Mesenchymal stem cell (in vitro differentiated cells and primary cell): ENCODE measurements at regions not wholly inside any gene's neighbourhood (a gene's known extent, or its start where the extent isn't known, plus 50 kb on each side); places are given as distances from the start of the nearest gene placed in this dataset.

Experiments
- DNase-seq: peaks from one replicate; pipeline ENCODE4 v3.0.0-alpha.2; 2013
- H2AFZ ChIP-seq: one replicate; pipeline ENCODE4 v1.6.1; 2013; ENCODE audit warnings: low read depth, mild to moderate bottlenecking, control low read depth, inconsistent platforms, low read length, moderate library complexity
- H2AK5ac ChIP-seq: 2 replicates; pipeline ENCODE4 v1.6.1; 2013; ENCODE audit warnings: low read length, moderate library complexity, mild to moderate bottlenecking, inconsistent platforms; ENCODE audit not compliant: severe bottlenecking
- H2BK120ac ChIP-seq: one replicate; pipeline ENCODE4 v1.6.1; 2013; ENCODE audit warnings: low read depth, mild to moderate bottlenecking, inconsistent platforms, low read length, moderate library complexity
- H2BK12ac ChIP-seq, 2 experiments: one replicate each; pipeline ENCODE4 v1.6.1; 2013; ENCODE audit warnings: inconsistent platforms in 2 of 2, low read length in 2 of 2, mild to moderate bottlenecking in 2 of 2, moderate library complexity in 2 of 2, control low read depth in 1 of 2
- H2BK15ac ChIP-seq: one replicate; pipeline ENCODE4 v1.6.1; 2013; ENCODE audit warnings: mild to moderate bottlenecking, low read depth, inconsistent platforms; ENCODE audit not compliant: poor library complexity, severe bottlenecking
- H2BK5ac ChIP-seq: 2 replicates; pipeline ENCODE4 v1.6.1; 2013; ENCODE audit warnings: low read depth, mild to moderate bottlenecking, low read length, control low read depth, inconsistent platforms; ENCODE audit not compliant: poor library complexity, severe bottlenecking
- H3K14ac ChIP-seq, 2 experiments: one replicate each; pipeline ENCODE4 v1.6.1; 2013; ENCODE audit warnings: inconsistent platforms in 2 of 2, low read length in 2 of 2, control low read depth in 1 of 2, mild to moderate bottlenecking in 1 of 2, moderate library complexity in 1 of 2
- H3K18ac ChIP-seq, 2 experiments: one replicate each; pipeline ENCODE4 v1.6.1; 2013; ENCODE audit warnings: inconsistent platforms in 2 of 2, low read length in 2 of 2, control low read depth in 1 of 2, low read depth in 1 of 2, mild to moderate bottlenecking in 1 of 2
- H3K23ac ChIP-seq, 2 experiments: one replicate each; pipeline ENCODE4 v1.6.1; 2013; ENCODE audit warnings: inconsistent platforms in 2 of 2, low read length in 2 of 2, mild to moderate bottlenecking in 2 of 2, moderate library complexity in 2 of 2, control low read depth in 1 of 2
- H3K27ac ChIP-seq: 2 replicates; pipeline ENCODE4 v1.5.1; 2013; ENCODE audit warnings: mild to moderate bottlenecking, moderate library complexity, low read length, control low read depth, inconsistent platforms; ENCODE audit not compliant: poor library complexity, severe bottlenecking
- H3K27me3 ChIP-seq, 2 experiments: 2 replicates each; pipeline versions ENCODE4 v1.6.1 to v1.7.0; 2013; ENCODE audit warnings: low read length in 2 of 2, mild to moderate bottlenecking in 2 of 2, moderate library complexity in 2 of 2, control low read depth in 1 of 2, inconsistent platforms in 1 of 2; ENCODE audit not compliant: control insufficient read depth in 1 of 2, insufficient read depth in 1 of 2
- H3K36me3 ChIP-seq, 2 experiments: 2 replicates each; pipeline versions ENCODE4 v1.6.1 to v1.7.0; 2013; ENCODE audit warnings: low read length in 2 of 2, control low read depth in 1 of 2, inconsistent platforms in 1 of 2, low read depth in 1 of 2, mild to moderate bottlenecking in 1 of 2; ENCODE audit not compliant: insufficient read depth in 2 of 2, control insufficient read depth in 1 of 2
- H3K4ac ChIP-seq, 2 experiments: one replicate each; pipeline ENCODE4 v1.6.1; 2013; ENCODE audit warnings: inconsistent platforms in 2 of 2, low read length in 2 of 2, mild to moderate bottlenecking in 2 of 2, moderate library complexity in 2 of 2, control low read depth in 1 of 2, low read depth in 1 of 2
- H3K4me1 ChIP-seq: 2 replicates; pipeline ENCODE4 v1.6.1; 2013; ENCODE audit warnings: low read depth, low read length, control low read depth; ENCODE audit not compliant: control insufficient read depth, insufficient read depth
- H3K4me2 ChIP-seq: 2 replicates; pipeline ENCODE4 v1.6.1; 2013; ENCODE audit warnings: low read length, mild to moderate bottlenecking, inconsistent platforms; ENCODE audit not compliant: poor library complexity, severe bottlenecking
- H3K4me3 ChIP-seq, 2 experiments: 2 replicates each; pipeline versions ENCODE4 v1.5.1 to v1.7.0; 2013; ENCODE audit warnings: low read length in 2 of 2, mild to moderate bottlenecking in 2 of 2, control low read depth in 1 of 2, low read depth in 1 of 2; ENCODE audit not compliant: insufficient read depth in 1 of 2
- H3K79me1 ChIP-seq: replicated peaks from 2 replicates; pipeline ENCODE4 v1.6.1; 2013; ENCODE audit warnings: mild to moderate bottlenecking, control low read depth, low read length, inconsistent platforms; ENCODE audit not compliant: poor library complexity, severe bottlenecking
- H3K9ac ChIP-seq: 2 replicates; pipeline ENCODE4 v1.7.0; 2013; ENCODE audit warnings: mild to moderate bottlenecking, low read length, moderate library complexity
- H3K9me3 ChIP-seq: 2 replicates; pipeline ENCODE4 v1.7.0; 2013; ENCODE audit warnings: mild to moderate bottlenecking, low read length; ENCODE audit not compliant: control insufficient read depth
- H4K8ac ChIP-seq: one replicate; pipeline ENCODE4 v1.6.1; 2013; ENCODE audit warnings: inconsistent platforms, mild to moderate bottlenecking, low read length, moderate library complexity
- H4K91ac ChIP-seq: one replicate; pipeline ENCODE4 v1.6.1; 2013; ENCODE audit warnings: mild to moderate bottlenecking, low read length, inconsistent platforms
- WGBS: methylation state at CpG from one replicate; pipeline ENCODE4 v1.1.7; 2013; ENCODE audit warnings: mixed read lengths; 5-methylcytosine and 5-hydroxymethylcytosine counted together

- Histone ChIP-seq H3K23ac (no peak overlapping the region), H4K8ac (no peak overlapping the region), H3K4me3 (no peak overlapping the region), H3K36me3 (no peaks in the 10 kb centered on the region), H3K14ac (no peak overlapping the region), H2BK12ac (no peak overlapping the region), H3K4me1 (no peaks in the 10 kb centered on the region), H3K4ac (no peak overlapping the region), H3K27ac (no peak overlapping the region), H3K4me2 (no peak overlapping the region), H3K79me1 (no peaks in the 10 kb centered on the region), H4K91ac (no peak overlapping the region), H2BK5ac (no peak overlapping the region), H3K9me3 (no peaks in the 10 kb centered on the region), H3K27me3 (no peaks in the 10 kb centered on the region), H3K9ac (no peak overlapping the region), H2BK120ac (no peak overlapping the region), H2BK15ac (no peak overlapping the region), H3K18ac (no peak overlapping the region), H2AFZ (no peak overlapping the region), H2AK5ac (no peak overlapping the region)
- no peak for DNase-seq
- 88% methylated on average over 9 of the region's 9 CpGs for WGBS
These were observed 849.5 kb downstream of the MAFB start for GRCh38 chr20:39839399-39840119.

- H3K27me3 ChIP-seq = no peaks in the 10 kb centered on the region
- H3K4me3 ChIP-seq = no peak overlapping the region
- H3K18ac ChIP-seq = no peak overlapping the region
- H3K4ac ChIP-seq = no peak overlapping the region
- H3K36me3 ChIP-seq = no peaks in the 10 kb centered on the region
- H3K9me3 ChIP-seq = no peaks in the 10 kb centered on the region
- H4K91ac ChIP-seq = no peak overlapping the region
- 82% methylated on average over 3 of the region's 3 CpGs for WGBS
- H3K14ac ChIP-seq = no peak overlapping the region
- H2BK120ac ChIP-seq = no peak overlapping the region
- H4K8ac ChIP-seq = no peak overlapping the region
- no peak overlapping the region for H3K4me2 ChIP-seq
- H2BK12ac ChIP-seq = no peak overlapping the region
- no peak overlapping the region for H2AFZ ChIP-seq
- no peak for DNase-seq
- no peak overlapping the region for H3K27ac ChIP-seq
- H2AK5ac ChIP-seq = no peak overlapping the region
- no peak overlapping the region for H3K9ac ChIP-seq
- no peak overlapping the region for H2BK5ac ChIP-seq
- H3K79me1 ChIP-seq = no peaks in the 10 kb centered on the region
- no peaks in the 10 kb centered on the region for H3K4me1 ChIP-seq
- no peak overlapping the region for H3K23ac ChIP-seq
- no peak overlapping the region for H2BK15ac ChIP-seq
These were observed 851.5 kb downstream of the MAFB start for GRCh38 chr20:39837561-39837960.

DNA sequence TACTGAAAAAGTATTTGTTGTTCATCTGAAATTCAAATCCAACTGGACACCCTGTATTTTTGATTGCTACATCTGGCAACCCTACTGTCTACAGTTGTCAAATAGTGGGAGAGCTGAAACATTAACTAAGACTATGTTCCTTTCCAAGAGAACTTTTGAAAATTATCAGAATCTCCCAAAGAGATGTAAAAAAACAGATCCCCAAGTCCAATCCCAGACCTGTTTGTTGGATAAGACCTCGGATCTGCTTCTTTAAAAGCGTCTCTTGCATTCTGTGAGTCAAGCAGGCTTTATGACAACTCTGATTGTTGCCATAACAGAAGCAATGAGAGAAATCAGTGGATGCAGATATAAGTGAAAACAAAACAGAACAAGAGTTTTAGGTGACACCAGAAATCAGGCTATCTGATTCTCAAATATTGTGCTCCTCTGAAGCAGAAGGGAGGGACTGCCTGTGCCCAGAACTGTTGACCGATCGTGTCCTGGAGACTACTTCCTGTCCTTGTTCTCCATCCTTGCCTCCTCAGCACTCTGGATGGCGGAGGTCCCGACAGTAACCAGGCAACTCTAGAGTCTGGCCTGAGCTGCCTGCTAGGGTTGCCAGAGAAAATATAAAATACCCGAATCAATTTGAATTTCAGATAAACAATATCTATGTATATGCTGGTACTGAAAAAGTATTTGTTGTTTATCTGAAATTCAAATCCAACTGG, 853.8 kb downstream of the MAFB start:
- H3K4me2 ChIP-seq = no peak overlapping the region
- peak overlapping the region; percentile 70 for H3K9ac ChIP-seq
- no peak overlapping the region for H3K18ac ChIP-seq
- H2BK5ac ChIP-seq = no peak overlapping the region
- WGBS = 81% methylated on average over 4 of the region's 7 CpGs
- no peak overlapping the region for H4K91ac ChIP-seq
- H3K27ac ChIP-seq = no peak overlapping the region
- H2BK12ac ChIP-seq = no peak overlapping the region
- no peak overlapping the region for H2AK5ac ChIP-seq
- H3K36me3 ChIP-seq = no peaks in the 10 kb centered on the region
- H3K27me3 ChIP-seq = peaks cover 0 to 3% of the 10 kb centered on the region in 2 experiments
- H3K79me1 ChIP-seq = no peaks in the 10 kb centered on the region
- peak overlapping the region in 1 of 2 experiments; percentile 3 for H3K14ac ChIP-seq
- no peak overlapping the region for H4K8ac ChIP-seq
- DNase-seq = no peak
- H3K4me1 ChIP-seq = no peaks in the 10 kb centered on the region
- H2BK15ac ChIP-seq = no peak overlapping the region
- H2BK120ac ChIP-seq = no peak overlapping the region
- H3K4me3 ChIP-seq = peak overlapping the region in 1 of 2 experiments; percentile 45
- H3K9me3 ChIP-seq = no peaks in the 10 kb centered on the region
- no peak overlapping the region for H2AFZ ChIP-seq
- H3K23ac ChIP-seq = no peak overlapping the region
- H3K4ac ChIP-seq = no peak overlapping the region

GRCh38 chr20:39830903-39831302, 858.1 kb downstream of the MAFB start:
- Histone ChIP-seq H3K27me3 (peaks cover 0 to 22% of the 10 kb centered on the region in 2 experiments), H2AK5ac (no peak overlapping the region), H3K9me3 (no peaks in the 10 kb centered on the region), H3K4ac (no peak overlapping the region), H3K18ac (no peak overlapping the region), H3K23ac (no peak overlapping the region), H3K79me1 (no peaks in the 10 kb centered on the region), H2BK12ac (no peak overlapping the region), H3K36me3 (no peaks in the 10 kb centered on the region), H3K4me1 (no peaks in the 10 kb centered on the region), H4K91ac (no peak overlapping the region), H2BK120ac (no peak overlapping the region), H2BK5ac (no peak overlapping the region), H3K14ac (no peak overlapping the region), H2AFZ (no peak overlapping the region), H3K9ac (no peak overlapping the region), H3K4me3 (no peak overlapping the region), H2BK15ac (no peak overlapping the region), H4K8ac (no peak overlapping the region), H3K4me2 (no peak overlapping the region), H3K27ac (no peak overlapping the region)
- no peak for DNase-seq
- no CpG with 5 or more reads among the region's 2 CpGs for WGBS
